ENCODE measurements at regions not wholly inside any gene's neighbourhood (a gene's known extent, or its start where the extent isn't known, plus 50 kb on each side); places are given as distances from the start of the nearest gene placed in this dataset.
"Not testable (repeated sequence)": the region's sequence is repeated elsewhere in the genome, so short reads cannot be mapped to it uniquely, and the experiment has no call there.

- H3K36me3 ChIP-seq (ENCODE audit: insufficient read depth, low read length); H3K27ac Mint-ChIP-seq; H3K27me3 ChIP-seq (ENCODE audit: insufficient read depth, low read length, poor library complexity, severe bottlenecking); H3K9me3 ChIP-seq (ENCODE audit: low read length); H3K4me3 ChIP-seq (ENCODE audit: low read length); H3K36me3 Mint-ChIP-seq; H3K4me1 ChIP-seq (ENCODE audit: insufficient read depth, low read length); H3K9me3 Mint-ChIP-seq; POLR2A ChIA-PET; H3K4me3 Mint-ChIP-seq; CTCF ChIA-PET; H3K27ac ChIP-seq (ENCODE audit: low read depth, low read length); H3K4me1 Mint-ChIP-seq; DNase-seq: not testable (repeated sequence)
- peaks cover 2 to 16% of the 10 kb centered on the region in 2 donors for H3K27me3 Mint-ChIP-seq
Observed at GRCh38 chr5:44756097-44756496, 52.6 kb upstream of the MRPS30 start.

- Mint-ChIP-seq H3K27me3 (peaks cover 0 to 4% of the 10 kb centered on the region in 2 donors), H3K4me3 (no peak overlapping the region), H3K4me1 (no peaks in the 10 kb centered on the region), H3K9me3 (peaks cover 0 to 4% (median 1%) of the 10 kb centered on the region in 5 donors), H3K27ac (no peak overlapping the region), H3K36me3 (no peaks in the 10 kb centered on the region)
- Histone ChIP-seq H3K27ac (ENCODE audit: low read depth, low read length) (no peak overlapping the region), H3K4me3 (ENCODE audit: low read length) (no peak overlapping the region), H3K36me3 (ENCODE audit: insufficient read depth, low read length) (no peaks in the 10 kb centered on the region), H3K4me1 (ENCODE audit: insufficient read depth, low read length) (no peaks in the 10 kb centered on the region), H3K9me3 (ENCODE audit: low read length) (no peaks in the 10 kb centered on the region), H3K27me3 (ENCODE audit: insufficient read depth, low read length, poor library complexity, severe bottlenecking) (no peaks in the 10 kb centered on the region)
- DNase-seq = no peak
- ChIA-PET POLR2A (no interaction called here), CTCF (no interaction called here)
Observed at GRCh38 chr5:44747396-44747795, 61.4 kb upstream of the MRPS30 start.

DNA sequence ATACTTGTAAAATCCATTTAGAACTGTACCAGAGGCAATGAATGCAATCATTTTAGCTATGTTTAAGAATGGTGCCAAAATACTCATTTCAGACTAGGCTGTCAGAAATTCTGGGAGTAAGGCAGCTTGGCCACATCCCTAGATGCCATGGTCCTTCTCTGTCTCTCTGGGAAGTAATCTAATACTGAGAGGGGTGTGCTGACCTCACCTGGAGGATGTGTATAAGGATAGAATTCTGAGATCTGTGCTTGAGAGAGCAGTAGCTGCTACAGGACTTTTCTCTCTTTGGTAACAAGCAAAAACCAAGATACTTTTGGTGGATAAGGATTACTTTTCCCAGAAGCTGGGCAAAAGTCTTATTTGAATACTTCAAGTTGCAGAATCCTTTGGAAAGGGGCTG is 68.1 kb upstream of the MRPS30 start:
- no peak for DNase-seq
- Mint-ChIP-seq H3K4me3 (no peak overlapping the region), H3K36me3 (no peaks in the 10 kb centered on the region), H3K9me3 (peaks cover 0 to 6% (median 0%) of the 10 kb centered on the region in 5 donors), H3K27ac (no peak overlapping the region), H3K4me1 (no peaks in the 10 kb centered on the region), H3K27me3 (no peaks in the 10 kb centered on the region)
- Histone ChIP-seq H3K4me1 (ENCODE audit: insufficient read depth, low read length) (no peaks in the 10 kb centered on the region), H3K27ac (ENCODE audit: low read depth, low read length) (no peak overlapping the region), H3K9me3 (ENCODE audit: low read length) (no peaks in the 10 kb centered on the region), H3K27me3 (ENCODE audit: insufficient read depth, low read length, poor library complexity, severe bottlenecking) (no peaks in the 10 kb centered on the region), H3K36me3 (ENCODE audit: insufficient read depth, low read length) (no peaks in the 10 kb centered on the region), H3K4me3 (ENCODE audit: low read length) (no peak overlapping the region)
- CTCF ChIA-PET = no interaction called here
- POLR2A ChIA-PET = no interaction called here

- Histone ChIP-seq H3K4me1 (ENCODE audit: insufficient read depth, low read length) (no peaks in the 10 kb centered on the region), H3K4me3 (ENCODE audit: low read length) (no peak overlapping the region), H3K36me3 (ENCODE audit: insufficient read depth, low read length) (no peaks in the 10 kb centered on the region), H3K27ac (ENCODE audit: low read depth, low read length) (no peak overlapping the region), H3K27me3 (ENCODE audit: insufficient read depth, low read length, poor library complexity, severe bottlenecking) (no peaks in the 10 kb centered on the region), H3K9me3 (ENCODE audit: low read length) (no peaks in the 10 kb centered on the region)
- POLR2A ChIA-PET = no interaction called here
- no peak for DNase-seq
- H3K4me1 Mint-ChIP-seq = no peaks in the 10 kb centered on the region
- H3K4me3 Mint-ChIP-seq = no peak overlapping the region
- H3K27me3 Mint-ChIP-seq = no peaks in the 10 kb centered on the region
- no peak overlapping the region for H3K27ac Mint-ChIP-seq
- peaks cover 0 to 6% (median 2%) of the 10 kb centered on the region in 5 donors for H3K9me3 Mint-ChIP-seq
- CTCF ChIA-PET = no interaction called here
- H3K36me3 Mint-ChIP-seq = no peaks in the 10 kb centered on the region
Observed at GRCh38 chr5:44729536-44729935, 79.2 kb upstream of the MRPS30 start.

GRCh38 chr5:44727100-44727499 is 81.6 kb upstream of the MRPS30 start:
- H3K36me3 ChIP-seq (ENCODE audit: insufficient read depth, low read length) = no peaks in the 10 kb centered on the region
- H3K27ac ChIP-seq (ENCODE audit: low read depth, low read length) = no peak overlapping the region
- H3K4me1 ChIP-seq (ENCODE audit: insufficient read depth, low read length) = no peaks in the 10 kb centered on the region
- CTCF ChIA-PET = no interaction called here
- Mint-ChIP-seq H3K9me3 (peaks cover 0 to 6% (median 0%) of the 10 kb centered on the region in 5 donors), H3K36me3 (no peaks in the 10 kb centered on the region), H3K4me1 (no peaks in the 10 kb centered on the region), H3K27ac (no peak overlapping the region), H3K4me3 (no peak overlapping the region), H3K27me3 (no peaks in the 10 kb centered on the region)
- H3K4me3 ChIP-seq (ENCODE audit: low read length) = no peak overlapping the region
- no peaks in the 10 kb centered on the region for H3K27me3 ChIP-seq (ENCODE audit: insufficient read depth, low read length, poor library complexity, severe bottlenecking)
- no peaks in the 10 kb centered on the region for H3K9me3 ChIP-seq (ENCODE audit: low read length)
- POLR2A ChIA-PET = no interaction called here
- no peak for DNase-seq

- no peaks in the 10 kb centered on the region for H3K27me3 ChIP-seq (ENCODE audit: insufficient read depth, low read length, poor library complexity, severe bottlenecking)
- no peak overlapping the region for H3K4me3 ChIP-seq (ENCODE audit: low read length)
- H3K4me1 ChIP-seq (ENCODE audit: insufficient read depth, low read length) = no peaks in the 10 kb centered on the region
- no peak for DNase-seq
- H3K9me3 ChIP-seq (ENCODE audit: low read length) = no peaks in the 10 kb centered on the region
- Mint-ChIP-seq H3K36me3 (no peaks in the 10 kb centered on the region), H3K27me3 (no peaks in the 10 kb centered on the region), H3K4me3 (no peak overlapping the region), H3K4me1 (no peaks in the 10 kb centered on the region), H3K9me3 (peaks cover 0 to 3% (median 0%) of the 10 kb centered on the region in 5 donors), H3K27ac (no peak overlapping the region)
- no peaks in the 10 kb centered on the region for H3K36me3 ChIP-seq (ENCODE audit: insufficient read depth, low read length)
- no peak overlapping the region for H3K27ac ChIP-seq (ENCODE audit: low read depth, low read length)
- CTCF ChIA-PET = no interaction called here
- POLR2A ChIA-PET = no interaction called here
Observed at GRCh38 chr5:44719856-44720255, 88.9 kb upstream of the MRPS30 start.

DNA sequence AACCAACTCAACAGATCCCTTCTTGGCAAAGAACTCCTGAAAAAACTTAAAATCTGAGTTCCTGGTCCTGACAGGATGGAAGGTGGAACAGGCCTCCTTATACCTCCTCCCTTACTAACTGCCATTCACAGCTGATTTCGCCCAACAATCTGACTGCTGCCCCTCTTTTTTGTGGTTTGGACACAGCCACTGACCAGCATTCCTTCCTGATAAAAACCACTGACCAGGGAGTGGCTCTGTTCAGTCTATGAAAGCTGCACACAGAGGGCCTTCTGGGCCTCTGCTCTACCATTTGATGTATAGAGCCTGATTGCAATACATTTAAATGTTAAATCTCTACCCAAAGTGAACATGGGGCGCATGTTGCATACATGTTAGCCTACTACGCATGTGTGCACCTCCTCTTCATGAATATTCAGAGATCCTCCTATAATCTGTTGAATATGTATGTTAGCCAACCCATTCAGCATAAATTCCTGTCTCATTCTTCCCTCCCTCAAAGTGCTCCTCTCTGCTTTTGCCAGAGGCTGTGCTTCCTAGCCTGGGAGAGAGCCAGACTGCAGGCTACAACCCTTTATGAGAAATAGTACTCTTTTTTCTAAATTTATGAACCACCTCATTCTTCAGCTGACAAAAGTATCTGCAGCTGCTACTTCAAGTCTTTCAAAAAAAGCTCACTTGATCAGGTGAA is 93.7 kb upstream of the MRPS30 start:
- H3K9me3 Mint-ChIP-seq = peaks cover 0 to 3% (median 0%) of the 10 kb centered on the region in 5 donors
- no peaks in the 10 kb centered on the region for H3K27me3 Mint-ChIP-seq
- H3K27ac Mint-ChIP-seq = no peak overlapping the region
- no peaks in the 10 kb centered on the region for H3K36me3 ChIP-seq (ENCODE audit: insufficient read depth, low read length)
- H3K4me1 Mint-ChIP-seq = no peaks in the 10 kb centered on the region
- no peak overlapping the region for H3K4me3 Mint-ChIP-seq
- ChIA-PET CTCF (no interaction called here), POLR2A (no interaction called here)
- H3K4me3 ChIP-seq (ENCODE audit: low read length) = no peak overlapping the region
- no peaks in the 10 kb centered on the region for H3K9me3 ChIP-seq (ENCODE audit: low read length)
- no peak for DNase-seq
- no peaks in the 10 kb centered on the region for H3K4me1 ChIP-seq (ENCODE audit: insufficient read depth, low read length)
- H3K27ac ChIP-seq (ENCODE audit: low read depth, low read length) = no peak overlapping the region
- H3K27me3 ChIP-seq (ENCODE audit: insufficient read depth, low read length, poor library complexity, severe bottlenecking) = no peaks in the 10 kb centered on the region
- H3K36me3 Mint-ChIP-seq = no peaks in the 10 kb centered on the region

DNA sequence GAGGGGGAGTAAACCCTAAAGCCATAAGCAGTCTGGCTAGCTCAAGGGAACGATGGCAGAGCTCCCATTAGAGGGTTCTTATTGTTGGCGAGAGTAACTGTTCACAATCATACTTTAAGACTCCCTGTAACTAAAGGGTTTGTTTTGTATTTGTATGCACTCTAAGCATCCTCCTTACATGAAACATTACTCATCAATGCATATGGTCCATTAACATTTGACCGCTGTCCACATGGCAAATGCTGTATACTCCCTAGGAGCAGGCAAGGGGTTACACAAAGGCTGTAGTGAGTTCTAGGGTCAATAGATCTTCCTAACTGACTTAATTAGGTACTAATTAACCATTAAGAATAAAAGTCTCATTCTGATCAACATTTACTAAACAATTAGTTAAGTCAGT is 95.3 kb upstream of the MRPS30 start:
- POLR2A ChIA-PET = no interaction called here
- H3K9me3 ChIP-seq (ENCODE audit: low read length) = no peaks in the 10 kb centered on the region
- H3K4me1 Mint-ChIP-seq = no peaks in the 10 kb centered on the region
- H3K27ac Mint-ChIP-seq = no peak overlapping the region
- H3K4me3 Mint-ChIP-seq = no peak overlapping the region
- no peaks in the 10 kb centered on the region for H3K36me3 Mint-ChIP-seq
- peaks cover 0 to 3% (median 0%) of the 10 kb centered on the region in 5 donors for H3K9me3 Mint-ChIP-seq
- no peaks in the 10 kb centered on the region for H3K4me1 ChIP-seq (ENCODE audit: insufficient read depth, low read length)
- no peaks in the 10 kb centered on the region for H3K36me3 ChIP-seq (ENCODE audit: insufficient read depth, low read length)
- CTCF ChIA-PET = no interaction called here
- no peak overlapping the region for H3K27ac ChIP-seq (ENCODE audit: low read depth, low read length)
- no peak overlapping the region for H3K4me3 ChIP-seq (ENCODE audit: low read length)
- no peak for DNase-seq
- H3K27me3 Mint-ChIP-seq = no peaks in the 10 kb centered on the region
- no peaks in the 10 kb centered on the region for H3K27me3 ChIP-seq (ENCODE audit: insufficient read depth, low read length, poor library complexity, severe bottlenecking)

DNA sequence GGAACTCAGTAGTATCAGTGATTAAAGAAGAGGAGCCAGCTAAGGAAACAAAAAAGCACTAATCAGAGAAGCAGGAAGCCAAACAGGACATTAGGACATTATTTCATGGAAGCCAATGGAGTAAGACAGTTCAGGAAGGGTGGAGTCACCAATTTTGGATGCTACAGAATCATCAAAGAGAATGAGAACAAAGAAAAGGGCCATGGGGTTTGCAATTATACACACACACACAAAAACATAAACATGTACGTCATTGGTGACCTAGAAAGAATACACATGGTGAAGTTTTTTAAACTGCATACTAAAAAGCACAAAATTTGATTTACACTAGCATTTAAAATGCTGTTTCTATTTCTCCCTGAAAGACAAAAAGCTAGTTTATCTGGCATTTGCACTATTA is 96.8 kb upstream of the MRPS30 start:
- no peak overlapping the region for H3K4me3 ChIP-seq (ENCODE audit: low read length)
- H3K27me3 Mint-ChIP-seq = no peaks in the 10 kb centered on the region
- no peak overlapping the region for H3K27ac ChIP-seq (ENCODE audit: low read depth, low read length)
- H3K9me3 Mint-ChIP-seq = peaks cover 0 to 3% (median 0%) of the 10 kb centered on the region in 5 donors
- no peaks in the 10 kb centered on the region for H3K4me1 Mint-ChIP-seq
- H3K27ac Mint-ChIP-seq = no peak overlapping the region
- H3K4me3 Mint-ChIP-seq = no peak overlapping the region
- H3K9me3 ChIP-seq (ENCODE audit: low read length) = no peaks in the 10 kb centered on the region
- DNase-seq = no peak
- CTCF ChIA-PET = no interaction called here
- no peaks in the 10 kb centered on the region for H3K4me1 ChIP-seq (ENCODE audit: insufficient read depth, low read length)
- H3K36me3 ChIP-seq (ENCODE audit: insufficient read depth, low read length) = no peaks in the 10 kb centered on the region
- H3K27me3 ChIP-seq (ENCODE audit: insufficient read depth, low read length, poor library complexity, severe bottlenecking) = no peaks in the 10 kb centered on the region
- POLR2A ChIA-PET = no interaction called here
- no peaks in the 10 kb centered on the region for H3K36me3 Mint-ChIP-seq

Data from CD8-positive, alpha-beta memory T cell (primary cell).